H1 (cell line): ENCODE measurements at regions not wholly inside any gene's neighbourhood (a gene's known extent, or its start where the extent isn't known, plus 50 kb on each side); places are given as distances from the start of the nearest gene placed in this dataset.

Experiments used
- CHD7 ChIP-seq: fragments of 300-600 bp; sonication (generic); IDR thresholded peaks from 2 replicates; pipeline ENCODE4 v1.7.1; 2012; ENCODE audit warnings: low read length, moderate library complexity, mild to moderate bottlenecking, inconsistent platforms; ENCODE audit not compliant: insufficient replicate concordance
- JUND ChIP-seq: IDR thresholded peaks from 2 replicates; pipeline ENCODE4 v1.6.1; 2011; ENCODE audit warnings: mild to moderate bottlenecking, improper control_type of control experiment, low read length
- KDM5A ChIP-seq: fragments of 200-600 bp; IDR thresholded peaks from 2 replicates; pipeline ENCODE4 v1.7.1; 2012; ENCODE audit warnings: mild to moderate bottlenecking, low read length, inconsistent platforms, mixed read lengths
- NRF1 ChIP-seq: IDR thresholded peaks from 2 replicates; pipeline ENCODE4 v1.6.1; 2011; ENCODE audit warnings: mild to moderate bottlenecking, low read depth, low read length, improper control_type of control experiment
- TAF1 ChIP-seq: IDR thresholded peaks from 2 replicates; pipeline ENCODE4 v1.6.1; 2011; ENCODE audit warnings: mild to moderate bottlenecking, low read depth, low read length
- TEAD4 ChIP-seq: IDR thresholded peaks from 2 replicates; pipeline ENCODE4 v1.6.1; 2012; ENCODE audit warnings: low read depth, low read length, inconsistent platforms, mixed read lengths

- TF ChIP-seq CHD7, result no peak
- no peak for TF ChIP-seq JUND
- no peak for TF ChIP-seq KDM5A
- TF ChIP-seq TAF1, result no peak
- no peak for TF ChIP-seq NRF1
- no peak for TF ChIP-seq TEAD4
Measured at GRCh38 chr13:39910833-39911232, 255.4 kb downstream of the COG6 start (continued).
